ENCODE measurements at regions not wholly inside any gene's neighbourhood (a gene's known extent, or its start where the extent isn't known, plus 50 kb on each side); places are given as distances from the start of the nearest gene placed in this dataset.
A peak's percentile ranks its signal among the peaks of the same experiment; 100 is the strongest.

- H3K27ac ChIP-seq = peak overlapping the region; percentile 66
- TF ChIP-seq CTCF (conservative IDR thresholded peaks at IDR 0.05) = no peak
Observed at GRCh38 chr7:131620673-131621609, 64.5 kb upstream of the PODXL start.

GRCh38 chr7:131619336-131620305, 63.2 kb upstream of the PODXL start:
- TF ChIP-seq CTCF (conservative IDR thresholded peaks at IDR 0.05) = no peak
- peak overlapping the region; percentile 66 for H3K27ac ChIP-seq

- no peak overlapping the region for H3K27ac ChIP-seq
- no peak for TF ChIP-seq CTCF (conservative IDR thresholded peaks at IDR 0.05)
Observed at GRCh38 chr7:131618391-131618790, 62.0 kb upstream of the PODXL start.

GRCh38 chr7:131616487-131617200, 60.2 kb upstream of the PODXL start:
- no peak for TF ChIP-seq CTCF (conservative IDR thresholded peaks at IDR 0.05)
- H3K27ac ChIP-seq = no peak overlapping the region

GRCh38 chr7:131613909-131614308, 57.5 kb upstream of the PODXL start:
- TF ChIP-seq CTCF (conservative IDR thresholded peaks at IDR 0.05) = no peak
- H3K27ac ChIP-seq = no peak overlapping the region

GRCh38 chr7:131610007-131610406, 53.6 kb upstream of the PODXL start:
- TF ChIP-seq CTCF (conservative IDR thresholded peaks at IDR 0.05) = no peak
- H3K27ac ChIP-seq = no peak overlapping the region
